ENCODE measurements at regions not wholly inside any gene's neighbourhood (a gene's known extent, or its start where the extent isn't known, plus 50 kb on each side); places are given as distances from the start of the nearest gene placed in this dataset.

DNA sequence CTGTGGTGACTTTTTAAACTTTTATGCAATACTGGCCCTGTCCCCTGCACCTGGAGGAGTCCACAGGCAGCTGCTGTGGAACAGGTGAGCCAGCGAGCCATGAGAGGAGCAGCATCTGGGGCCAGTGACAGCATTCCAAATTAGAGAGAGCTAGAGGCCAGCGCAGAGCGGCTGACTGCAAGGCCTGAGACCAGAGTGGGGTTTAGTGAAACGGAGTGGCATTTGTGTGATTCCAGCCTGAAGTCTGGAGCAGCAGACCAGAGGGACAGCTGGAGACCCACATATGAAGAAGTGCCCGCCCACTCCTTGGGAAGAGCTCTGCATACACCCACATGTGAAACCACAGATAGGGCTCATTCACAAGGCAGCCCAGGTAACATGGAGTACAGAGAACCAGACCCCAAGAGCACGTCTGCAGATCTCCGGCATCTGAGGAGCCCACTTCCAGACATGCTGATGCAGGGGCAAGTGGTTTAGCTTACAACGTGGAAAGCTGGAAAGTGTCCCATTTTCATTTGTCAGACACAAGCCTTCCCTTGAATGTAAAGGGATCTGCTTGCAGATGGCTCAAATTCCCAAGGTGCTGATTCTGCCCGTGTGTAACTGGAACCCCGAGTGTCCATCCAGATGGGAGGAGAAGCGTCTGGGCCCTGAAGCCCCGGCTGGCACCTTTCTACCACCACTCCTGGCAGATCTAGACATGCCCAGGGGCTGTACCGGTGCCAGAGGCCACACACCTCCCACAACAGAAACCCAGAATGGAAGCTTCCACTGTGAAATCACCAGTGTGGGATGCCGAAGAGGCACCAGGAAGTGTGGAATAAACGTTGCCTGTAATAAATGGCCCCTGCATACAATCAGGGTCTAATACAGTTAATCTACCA lies 256.0 kb upstream of the TCERG1L start:
- CTCF ChIA-PET, result no interaction called here
- TF ChIP-seq, protein P1, sequence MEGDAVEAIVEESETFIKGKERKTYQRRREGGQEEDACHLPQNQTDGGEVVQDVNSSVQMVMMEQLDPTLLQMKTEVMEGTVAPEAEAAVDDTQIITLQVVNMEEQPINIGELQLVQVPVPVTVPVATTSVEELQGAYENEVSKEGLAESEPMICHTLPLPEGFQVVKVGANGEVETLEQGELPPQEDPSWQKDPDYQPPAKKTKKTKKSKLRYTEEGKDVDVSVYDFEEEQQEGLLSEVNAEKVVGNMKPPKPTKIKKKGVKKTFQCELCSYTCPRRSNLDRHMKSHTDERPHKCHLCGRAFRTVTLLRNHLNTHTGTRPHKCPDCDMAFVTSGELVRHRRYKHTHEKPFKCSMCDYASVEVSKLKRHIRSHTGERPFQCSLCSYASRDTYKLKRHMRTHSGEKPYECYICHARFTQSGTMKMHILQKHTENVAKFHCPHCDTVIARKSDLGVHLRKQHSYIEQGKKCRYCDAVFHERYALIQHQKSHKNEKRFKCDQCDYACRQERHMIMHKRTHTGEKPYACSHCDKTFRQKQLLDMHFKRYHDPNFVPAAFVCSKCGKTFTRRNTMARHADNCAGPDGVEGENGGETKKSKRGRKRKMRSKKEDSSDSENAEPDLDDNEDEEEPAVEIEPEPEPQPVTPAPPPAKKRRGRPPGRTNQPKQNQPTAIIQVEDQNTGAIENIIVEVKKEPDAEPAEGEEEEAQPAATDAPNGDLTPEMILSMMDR (IDR thresholded peaks at IDR 0.05; ENCODE audit: insufficient read depth, low read length, missing control alignments), result no peak
- no peak overlapping the region for H3K4me3 ChIP-seq (ENCODE audit: low read depth, low read length)
- POLR2A ChIA-PET, result no interaction called here
- DNase-seq (ENCODE audit: low read depth, low spot score), result no peak

DNA sequence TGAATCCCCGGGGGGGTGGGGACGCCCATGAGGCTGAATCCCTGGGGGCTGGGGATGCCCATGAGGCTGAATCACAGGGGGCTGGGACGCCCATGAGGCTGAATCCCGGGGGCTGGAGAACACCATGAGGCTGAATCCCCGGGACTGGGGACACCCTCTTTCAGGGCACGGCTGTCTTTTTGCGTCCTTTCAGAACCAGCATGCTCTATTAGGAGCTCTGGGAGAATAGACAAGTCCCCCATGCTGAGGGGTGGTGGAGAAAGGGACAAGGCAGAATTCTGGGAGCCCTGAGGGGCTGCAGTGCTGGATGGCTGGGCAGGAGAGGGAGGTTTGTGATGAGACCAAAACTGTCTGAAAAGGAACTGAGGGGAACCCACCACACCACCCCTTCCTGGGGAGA lies 257.3 kb upstream of the TCERG1L start:
- TF ChIP-seq, protein P1 (IDR thresholded peaks at IDR 0.05; ENCODE audit: insufficient read depth, low read length, missing control alignments), result no peak
- ChIA-PET POLR2A (no interaction called here), CTCF (no interaction called here)
- no peak for DNase-seq (ENCODE audit: low read depth, low spot score)
- no peak overlapping the region for H3K4me3 ChIP-seq (ENCODE audit: low read depth, low read length)

DNA sequence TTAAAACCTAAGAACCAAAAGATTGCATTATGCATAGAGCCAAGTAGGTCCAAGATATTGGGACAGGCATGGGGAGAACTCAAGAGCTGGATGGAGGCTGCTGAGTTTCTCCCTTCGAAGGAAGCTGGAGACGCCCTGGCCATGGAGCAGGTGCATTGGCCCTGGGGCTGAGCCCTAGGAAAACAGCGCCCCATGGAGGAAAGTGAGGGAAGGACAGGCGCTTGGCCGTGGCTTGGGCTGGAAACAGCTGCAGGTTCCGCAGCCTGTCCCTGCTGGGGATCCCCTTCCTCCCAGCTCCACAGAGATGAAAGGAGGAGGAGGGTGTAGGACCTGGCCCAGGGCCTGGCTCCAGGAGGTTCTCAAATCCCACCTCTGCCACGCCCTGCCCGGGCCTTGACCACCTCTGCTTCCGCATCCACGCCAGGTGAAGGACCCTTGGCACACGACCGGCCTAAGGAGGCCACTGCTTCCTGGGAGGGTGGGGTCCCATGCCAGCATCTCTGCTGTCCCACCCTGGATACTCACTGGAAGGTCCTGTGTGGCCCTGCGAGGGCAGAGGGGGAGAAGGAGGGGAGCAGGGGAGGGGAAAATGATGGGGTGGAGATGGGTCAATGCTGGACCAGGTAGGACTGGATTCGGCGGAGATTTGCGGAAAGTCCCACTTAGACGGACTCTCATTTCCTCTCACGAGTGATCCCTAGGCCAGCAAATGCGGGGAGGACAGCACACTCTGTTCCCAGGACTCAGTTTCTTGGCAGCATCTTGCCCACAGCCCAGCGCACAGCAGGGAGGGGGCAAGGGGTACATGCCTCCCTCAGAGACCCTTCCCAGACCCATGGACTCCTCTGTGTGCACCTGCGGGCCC lies 258.6 kb upstream of the TCERG1L start:
- ChIA-PET POLR2A (no interaction called here), CTCF (no interaction called here)
- DNase-seq (ENCODE audit: low read depth, low spot score), result no peak
- TF ChIP-seq, protein P1 (IDR thresholded peaks at IDR 0.05; ENCODE audit: insufficient read depth, low read length, missing control alignments), result no peak
- no peak overlapping the region for H3K4me3 ChIP-seq (ENCODE audit: low read depth, low read length)

DNA sequence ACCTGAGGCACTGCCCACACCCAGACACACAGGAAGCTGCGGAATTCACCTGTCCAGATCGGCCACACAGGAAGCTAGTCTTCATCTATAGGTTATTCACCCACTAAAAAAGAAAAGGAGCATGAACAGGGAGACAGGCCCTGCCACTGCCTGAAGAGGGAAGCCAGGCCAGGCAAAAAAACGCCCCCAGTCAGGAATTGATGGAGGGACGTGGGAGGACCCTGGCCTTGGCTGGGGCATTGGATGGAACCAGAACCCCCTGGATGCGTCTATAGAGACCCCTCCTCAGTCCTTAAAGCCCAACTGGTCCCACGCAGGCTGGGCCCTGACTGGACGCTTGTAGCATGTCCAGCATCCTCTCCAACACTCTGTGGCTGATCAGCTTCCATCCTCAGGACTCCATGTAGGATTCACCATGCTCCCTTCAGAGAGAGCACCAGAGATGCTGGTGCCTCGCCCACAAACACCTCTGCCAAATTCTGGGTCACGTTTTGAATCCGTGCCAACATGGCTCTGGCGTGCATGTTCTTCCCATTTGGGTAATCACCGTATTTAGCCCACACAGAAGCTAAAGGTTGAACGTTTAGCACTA lies 259.3 kb upstream of the TCERG1L start:
- no peak for DNase-seq (ENCODE audit: low read depth, low spot score)
- ChIA-PET CTCF (no interaction called here), POLR2A (no interaction called here)
- no peak overlapping the region for H3K4me3 ChIP-seq (ENCODE audit: low read depth, low read length)
- TF ChIP-seq, protein P1 (IDR thresholded peaks at IDR 0.05; ENCODE audit: insufficient read depth, low read length, missing control alignments), result no peak

DNA sequence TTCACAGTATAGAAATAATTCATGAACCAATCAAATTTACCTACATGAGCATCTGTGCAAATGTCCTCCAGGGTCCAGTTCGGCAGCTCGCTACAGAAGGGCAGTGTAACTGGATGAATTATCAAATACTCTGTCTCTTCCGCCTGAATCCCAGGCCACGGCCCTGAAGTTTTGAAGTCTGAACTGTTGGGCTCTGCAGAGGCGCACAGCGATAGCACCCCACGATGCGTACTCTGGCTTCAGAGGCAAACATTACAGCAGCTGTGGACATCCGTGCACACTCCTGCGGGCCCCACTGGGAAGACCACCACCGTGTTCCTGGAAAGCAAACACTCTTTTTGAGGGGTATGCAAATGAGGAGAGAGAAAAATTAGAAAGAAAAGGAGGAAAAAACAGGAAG lies 259.8 kb upstream of the TCERG1L start:
- CTCF ChIA-PET, result no interaction called here
- no peak for DNase-seq (ENCODE audit: low read depth, low spot score)
- TF ChIP-seq, protein P1 (IDR thresholded peaks at IDR 0.05; ENCODE audit: insufficient read depth, low read length, missing control alignments), result no peak

DNA sequence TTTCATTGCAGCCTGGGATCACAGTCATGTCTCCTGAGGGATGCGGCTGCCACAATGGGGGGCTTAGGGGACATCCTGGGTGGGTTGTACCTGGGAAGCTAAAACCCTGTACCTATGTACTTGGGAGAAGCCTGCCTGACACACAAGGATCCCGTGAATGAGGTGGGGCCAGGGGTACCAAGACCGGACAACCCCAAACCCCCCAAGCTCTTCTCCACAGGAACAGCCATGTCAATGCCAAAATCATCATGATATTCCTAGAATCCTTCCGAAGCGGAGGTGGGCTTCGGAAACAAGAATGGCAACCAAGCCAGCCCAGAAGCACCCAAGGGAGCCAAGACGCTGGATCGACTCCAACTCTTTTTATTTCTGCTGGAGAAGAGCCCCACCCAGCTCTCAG lies 260.3 kb upstream of the TCERG1L start:
- TF ChIP-seq, protein P1 (IDR thresholded peaks at IDR 0.05; ENCODE audit: insufficient read depth, low read length, missing control alignments), result no peak
- H3K4me3 ChIP-seq (ENCODE audit: low read depth, low read length), result no peak overlapping the region
- POLR2A ChIA-PET, result no interaction called here
- CTCF ChIA-PET, result no interaction called here
- no peak for DNase-seq (ENCODE audit: low read depth, low spot score)

More for the DNA sequence above, 259.8 kb upstream of the TCERG1L start:
- H3K4me3 ChIP-seq (ENCODE audit: low read depth, low read length), result no peak overlapping the region
- POLR2A ChIA-PET, result no interaction called here
